ENCODE measurements at regions not wholly inside any gene's neighbourhood (a gene's known extent, or its start where the extent isn't known, plus 50 kb on each side); places are given as distances from the start of the nearest gene placed in this dataset.
"Not testable (repeated sequence)": the region's sequence is repeated elsewhere in the genome, so short reads cannot be mapped to it uniquely, and the experiment has no call there.

DNA sequence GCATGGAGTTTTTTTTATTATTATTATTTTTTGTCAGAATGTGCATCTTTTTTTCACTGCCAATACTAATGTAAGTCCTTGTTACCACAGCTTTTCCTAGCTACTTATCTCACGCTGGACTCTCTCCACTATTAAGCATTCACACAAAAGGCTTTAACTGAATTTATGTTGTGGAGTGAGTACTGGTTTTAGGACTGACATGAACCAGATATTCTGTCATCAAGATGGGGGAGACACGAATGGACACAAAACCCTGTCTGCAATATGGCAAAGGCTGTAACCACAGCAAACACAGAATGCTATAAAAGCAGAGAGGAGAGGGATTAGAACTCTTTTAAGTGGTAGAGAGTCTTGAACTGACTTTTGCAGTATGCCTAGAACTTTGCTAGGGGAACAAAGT is 592.2 kb upstream of the TBL1XR1 start:
- DNase-seq (ENCODE audit: low read depth), result no peak

DNA sequence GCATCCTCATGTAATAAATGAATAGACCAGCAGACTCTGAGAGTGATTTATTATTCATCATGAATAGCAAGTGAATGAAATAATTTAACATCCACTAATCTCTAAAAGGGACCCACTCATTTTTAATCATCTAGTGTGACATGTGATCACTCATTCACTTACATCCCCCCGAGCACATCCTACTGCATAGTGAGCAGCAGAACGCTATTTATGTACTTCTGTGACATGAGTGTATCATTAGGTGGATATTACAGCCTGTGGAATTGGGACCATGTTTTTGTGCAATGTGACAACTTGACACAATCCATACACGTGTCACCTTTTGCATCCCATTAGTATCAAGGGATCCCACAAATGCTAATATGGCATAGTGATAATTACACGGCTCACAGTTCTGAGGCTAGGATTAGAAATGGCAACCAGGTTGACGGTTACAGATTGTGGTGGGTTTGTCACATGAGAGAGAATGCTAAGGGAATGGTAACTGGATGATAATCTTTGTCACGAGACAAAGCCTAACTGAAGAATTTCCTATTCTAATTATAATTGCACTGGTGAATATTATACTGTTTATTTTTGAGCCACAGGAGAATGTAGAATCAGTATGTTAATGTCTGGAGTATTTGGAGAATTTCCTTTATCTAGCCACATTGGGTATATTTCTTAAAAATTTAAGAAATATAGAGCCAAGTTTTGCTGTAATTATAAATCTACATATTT is 595.2 kb upstream of the TBL1XR1 start:
- no peak for DNase-seq (ENCODE audit: low read depth)

DNA sequence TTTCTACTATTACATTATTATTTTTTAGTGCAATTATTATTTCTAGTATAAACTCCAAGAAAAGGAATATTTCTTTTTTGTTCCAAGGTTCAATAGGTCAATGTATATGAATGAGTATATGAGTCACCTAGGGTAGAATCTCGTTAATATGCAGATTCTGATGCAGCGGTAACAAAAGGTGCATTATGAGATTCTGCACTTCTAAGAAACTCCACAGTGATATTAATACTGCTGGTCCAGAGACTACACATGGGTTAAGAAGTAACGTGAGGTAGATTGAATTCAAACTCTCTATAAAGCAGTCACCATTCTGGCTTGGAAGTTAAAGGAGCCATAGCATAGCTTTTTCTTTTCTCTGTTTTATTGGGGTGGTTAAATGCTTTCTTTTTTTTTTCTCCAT is 596.2 kb upstream of the TBL1XR1 start:
- no peak for DNase-seq (ENCODE audit: low read depth)

DNA sequence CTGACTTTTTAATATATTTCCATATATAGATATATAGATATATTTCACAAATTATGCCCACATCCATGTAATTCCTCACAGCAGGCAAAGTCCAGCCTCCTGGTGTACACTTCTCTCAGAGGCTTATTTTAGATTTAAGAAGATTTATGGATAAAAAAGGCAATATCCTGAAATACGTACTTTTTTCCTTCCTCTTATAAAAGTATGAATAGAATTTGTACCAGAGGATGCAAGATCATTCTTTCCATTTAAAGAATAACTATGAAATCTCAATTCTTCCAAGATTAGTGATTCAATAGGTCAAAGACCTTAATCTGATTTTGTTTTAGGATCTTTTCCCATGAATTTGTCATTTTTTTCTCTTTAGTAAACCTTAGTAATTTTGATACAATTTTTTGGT is 597.9 kb upstream of the TBL1XR1 start:
- DNase-seq (ENCODE audit: low read depth), result no peak

DNA sequence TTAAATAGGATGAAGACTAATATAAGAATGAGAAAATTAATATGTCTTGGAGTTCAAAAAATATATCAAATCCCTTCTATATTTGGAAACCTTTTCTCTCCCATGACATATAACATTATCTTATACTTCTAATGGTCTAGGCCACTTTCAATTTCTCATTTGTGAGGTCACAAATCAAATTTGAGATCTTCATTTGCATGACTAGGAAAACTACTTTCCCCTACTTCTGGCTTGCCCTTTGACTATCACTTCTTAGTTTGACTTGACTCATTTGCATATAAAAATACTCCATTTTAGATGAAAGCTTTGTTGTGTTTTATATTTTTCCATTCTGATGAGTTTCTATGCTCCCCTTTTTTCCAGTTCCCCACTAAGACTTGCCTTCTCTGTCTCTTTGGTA is 598.6 kb upstream of the TBL1XR1 start:
- no peak for DNase-seq (ENCODE audit: low read depth)

DNA sequence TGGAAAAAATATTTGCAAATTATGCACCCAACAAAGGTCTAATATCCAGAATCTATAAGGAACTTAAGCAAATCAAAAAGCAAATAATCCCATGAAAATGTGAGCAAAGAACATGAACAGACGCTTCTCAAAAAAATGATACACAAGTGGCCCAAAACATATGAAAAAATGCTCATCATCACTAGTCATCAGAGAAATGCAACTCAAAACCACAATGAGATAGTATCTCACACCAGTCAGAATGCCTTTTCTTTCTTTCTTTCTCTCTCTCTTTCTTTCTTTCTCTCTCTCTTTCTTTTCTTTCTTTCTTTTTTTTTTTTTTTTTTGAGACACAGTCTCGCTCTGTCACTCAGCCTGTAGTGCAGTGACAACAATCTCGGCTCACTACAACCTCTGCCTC is 602.9 kb upstream of the TBL1XR1 start:
- not testable (repeated sequence) for DNase-seq (ENCODE audit: low read depth)

DNA sequence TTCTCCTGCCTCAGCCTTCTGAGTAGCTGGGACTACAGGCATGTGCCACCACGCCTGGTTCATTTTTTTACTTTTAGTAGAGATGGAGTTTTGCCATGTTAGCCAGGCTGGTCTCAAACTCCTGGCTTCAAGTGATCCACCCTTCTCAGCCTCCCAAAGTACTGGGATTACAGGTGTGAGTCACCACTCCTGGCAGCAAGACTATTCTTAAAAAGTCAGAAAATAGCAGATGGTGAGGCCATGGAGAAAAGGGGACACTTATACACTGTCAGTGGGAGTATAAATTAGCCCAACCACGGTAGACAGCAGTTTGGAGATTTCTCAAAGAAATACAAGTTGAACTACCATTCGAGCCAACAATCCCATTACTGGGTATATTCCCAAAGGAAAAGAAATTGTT is 603.3 kb upstream of the TBL1XR1 start:
- DNase-seq (ENCODE audit: low read depth), result no peak

DNA sequence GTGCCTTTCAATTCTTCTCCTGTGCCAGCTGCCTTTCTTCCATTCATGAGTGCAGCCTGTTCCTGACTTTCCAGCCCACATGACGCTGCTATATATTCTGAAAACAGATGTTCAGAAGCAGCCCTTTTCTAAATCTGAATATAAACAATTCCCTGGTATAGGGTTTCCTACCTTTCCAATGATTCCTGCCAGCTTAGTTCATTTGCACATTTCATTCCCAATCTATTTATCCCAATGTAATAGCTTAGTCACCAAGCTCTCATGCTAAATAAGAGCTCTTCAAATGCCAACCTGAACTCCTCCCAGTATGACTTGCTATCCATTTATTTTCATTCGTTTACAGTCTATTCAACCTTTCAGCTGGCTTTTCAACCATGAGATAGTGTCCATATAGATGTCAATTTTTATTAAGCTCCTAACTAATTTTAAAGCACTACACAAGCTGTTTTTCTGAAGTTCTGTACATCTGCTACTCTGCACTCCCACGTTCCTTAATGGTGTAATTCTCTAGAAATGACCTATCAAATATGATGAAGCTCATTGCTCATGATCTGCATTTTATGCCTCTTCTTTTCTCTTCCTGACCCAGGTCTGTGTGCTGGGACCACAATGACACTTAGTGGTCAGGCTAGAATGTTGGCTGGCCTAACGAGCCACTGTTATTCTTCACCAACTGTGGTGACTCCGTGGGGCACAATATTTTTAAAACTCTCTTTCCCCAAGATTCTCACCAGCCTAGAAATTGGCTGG is 605.0 kb upstream of the TBL1XR1 start:
- DNase-seq (ENCODE audit: low read depth), result no peak

DNA sequence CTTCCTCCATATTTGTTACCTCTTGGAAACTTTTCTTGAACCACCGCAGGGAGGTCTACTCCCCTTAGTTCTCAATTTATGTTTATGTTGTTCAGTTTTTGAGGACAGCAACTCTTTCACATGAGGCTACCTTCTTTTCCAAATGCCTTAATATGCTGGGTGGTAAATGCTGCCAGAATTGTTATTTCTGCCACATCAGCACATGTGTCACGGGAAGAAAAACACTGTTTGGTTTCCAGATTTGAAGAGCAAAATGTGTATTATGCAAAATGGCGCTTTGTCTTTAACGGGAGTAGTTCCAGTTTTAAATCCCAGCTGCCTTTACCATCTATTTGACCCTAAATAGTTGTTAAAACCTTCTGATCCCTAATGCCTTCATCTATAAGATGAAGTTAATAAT is 606.2 kb upstream of the TBL1XR1 start:
- DNase-seq (ENCODE audit: low read depth), result no peak

DNA sequence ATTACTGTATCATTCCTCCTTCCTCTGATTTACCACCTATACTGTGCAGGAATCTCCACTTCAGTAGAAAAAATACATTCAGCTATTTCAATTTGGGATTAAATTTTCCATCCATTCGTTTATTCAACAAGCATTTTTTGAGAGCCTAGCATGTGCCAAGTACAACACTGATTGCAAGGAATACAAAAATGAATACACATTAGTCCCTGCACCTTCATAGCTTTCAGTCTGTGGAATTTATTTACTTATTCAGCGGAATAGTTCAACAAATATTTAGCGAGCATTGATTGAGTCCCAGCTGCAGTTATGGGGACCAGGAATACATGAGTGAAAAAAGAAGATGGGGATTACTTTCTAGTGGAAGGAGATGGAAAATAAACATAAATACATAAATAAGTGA is 606.8 kb upstream of the TBL1XR1 start:
- no peak for DNase-seq (ENCODE audit: low read depth)

DNA sequence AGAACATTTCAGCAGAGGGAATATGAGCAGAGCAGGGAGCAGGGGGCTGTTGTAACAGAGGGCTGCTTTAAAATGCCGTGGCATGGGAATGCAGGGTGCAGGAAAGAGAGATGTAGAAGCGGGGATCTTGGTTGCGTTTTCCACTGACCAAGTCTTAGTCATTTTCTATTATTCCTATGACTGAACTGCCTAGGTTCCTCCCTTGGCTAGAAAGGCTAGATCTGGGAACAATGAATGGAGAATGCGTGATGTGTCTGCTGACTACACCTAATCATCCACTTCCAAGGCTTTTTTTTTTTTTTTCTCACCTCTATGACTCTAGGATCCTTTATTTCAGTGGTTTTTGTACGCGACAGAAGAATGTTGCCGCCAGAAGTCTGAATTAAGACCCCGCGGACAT is 607.4 kb upstream of the TBL1XR1 start:
- no peak for DNase-seq (ENCODE audit: low read depth)

DNA sequence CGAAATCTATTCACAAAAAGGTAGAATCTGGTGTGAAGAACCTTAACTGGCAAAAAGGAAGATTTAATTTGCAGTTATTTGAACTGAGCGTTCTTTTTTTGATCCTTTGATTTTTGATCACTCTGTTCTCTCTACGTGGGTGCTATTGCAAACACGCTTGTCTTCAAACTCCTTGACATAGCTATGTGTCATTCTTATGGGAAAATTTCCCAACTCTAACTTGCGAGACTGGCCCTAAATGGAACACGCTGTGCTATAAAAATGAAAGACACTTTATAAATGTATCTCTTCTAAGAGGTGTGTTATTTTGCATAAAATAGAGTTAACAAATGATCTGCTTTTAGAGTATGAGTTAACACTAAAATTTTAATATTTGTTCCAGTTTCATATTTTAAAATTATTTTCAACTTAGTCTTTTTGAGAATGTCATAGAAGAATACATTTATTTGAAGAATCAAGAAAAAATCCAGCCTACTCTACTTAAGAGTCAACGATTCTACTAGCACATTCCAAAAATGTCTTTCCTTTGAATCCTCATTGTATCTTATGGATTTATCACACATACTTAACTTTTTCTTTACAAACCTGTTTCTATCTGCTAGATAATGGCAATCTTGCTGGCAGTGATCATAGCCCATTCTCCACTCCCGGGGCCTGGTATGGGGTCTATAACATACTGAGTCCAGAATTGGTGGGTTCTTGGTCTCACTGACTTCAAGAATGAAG is 610.0 kb upstream of the TBL1XR1 start:
- no peak for DNase-seq (ENCODE audit: low read depth)

DNA sequence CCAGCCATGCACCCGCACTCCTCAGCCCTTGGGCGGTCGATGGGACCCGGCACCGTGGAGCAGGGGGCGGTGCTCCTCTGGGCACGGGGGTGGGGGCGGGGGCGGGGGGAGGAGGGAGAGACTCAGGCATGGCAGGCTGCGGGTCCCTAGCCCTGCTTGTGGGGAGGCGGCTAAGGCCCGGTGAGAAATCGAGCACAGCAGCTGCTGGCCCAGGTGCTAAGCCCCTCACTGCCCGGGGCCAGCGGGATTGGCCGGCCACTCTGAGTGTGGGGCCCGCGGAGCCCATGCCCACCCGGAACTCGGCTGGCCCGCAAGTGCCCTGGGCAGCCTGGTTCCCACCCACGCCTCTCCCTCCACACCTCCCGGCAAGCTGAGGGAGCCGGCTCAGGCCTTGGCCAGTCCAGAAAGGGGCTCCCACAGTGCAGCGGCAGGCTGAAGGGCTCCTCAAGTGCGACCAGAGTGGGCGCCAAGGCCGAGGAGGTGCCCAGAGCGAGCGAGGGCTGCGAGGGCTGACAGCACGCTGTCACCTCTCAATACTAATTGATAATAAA is 611.7 kb upstream of the TBL1XR1 start:
- not testable (repeated sequence) for DNase-seq (ENCODE audit: low read depth)

DNA sequence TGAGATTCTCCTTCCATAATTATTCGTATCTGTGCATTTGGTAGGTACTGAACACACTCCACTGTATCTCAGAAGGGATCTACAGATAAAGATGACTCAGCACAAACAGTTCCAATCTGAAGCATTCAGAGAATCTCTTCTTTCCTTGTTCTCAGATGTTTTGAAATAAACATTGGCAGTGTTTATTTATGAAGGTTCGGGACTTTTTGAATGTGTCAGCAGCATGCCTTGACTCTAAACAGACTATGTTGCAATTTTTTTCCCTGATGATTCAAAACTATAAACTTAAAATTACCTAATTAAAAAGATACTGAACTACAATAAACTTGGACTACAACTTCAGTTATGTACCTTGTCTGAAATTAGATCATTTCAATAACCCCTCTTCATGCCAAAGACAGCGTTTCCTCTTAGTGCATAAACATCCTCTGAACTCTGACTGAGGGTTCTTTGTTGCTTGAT is 612.9 kb upstream of the TBL1XR1 start:
- no peak for DNase-seq (ENCODE audit: low read depth)

DNA sequence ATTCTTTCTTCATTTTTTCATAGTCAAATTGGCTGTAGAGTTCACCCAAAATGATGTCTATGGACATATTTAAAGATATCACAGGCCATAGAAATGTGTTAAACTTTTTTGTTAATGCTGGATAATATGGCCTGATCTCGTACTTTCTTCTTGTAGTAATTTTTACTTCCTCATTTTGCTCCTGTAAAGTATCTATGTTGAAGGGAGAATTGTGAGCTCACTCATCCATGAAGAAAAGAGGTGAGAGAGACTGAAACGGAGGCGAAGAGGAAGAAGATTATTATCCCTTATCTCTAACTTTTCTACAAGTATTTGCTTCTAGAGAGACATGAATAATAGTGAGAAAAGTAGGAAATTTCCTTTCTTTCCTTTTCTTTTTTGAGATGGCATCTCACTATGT is 613.8 kb upstream of the TBL1XR1 start:
- DNase-seq (ENCODE audit: low read depth), result no peak

DNA sequence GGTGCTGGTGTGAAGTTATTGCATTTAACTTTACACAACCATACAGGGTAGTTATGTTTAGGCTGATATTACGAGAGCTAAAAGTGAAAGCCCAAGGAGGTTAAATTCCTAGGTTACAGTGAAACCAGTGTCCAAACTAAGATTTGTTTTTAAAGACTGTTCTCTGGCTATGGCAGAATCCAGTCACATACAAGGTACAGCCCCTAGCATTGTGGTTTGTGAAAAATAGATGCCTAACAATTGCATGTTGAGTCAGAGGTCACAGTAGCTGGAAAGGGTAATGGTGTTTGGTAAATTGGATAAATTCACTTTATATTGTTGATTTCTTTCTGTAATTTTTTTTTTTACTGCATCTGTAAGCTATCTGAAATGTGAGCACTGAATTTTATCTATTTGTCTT is 614.6 kb upstream of the TBL1XR1 start:
- no peak for DNase-seq (ENCODE audit: low read depth)

DNA sequence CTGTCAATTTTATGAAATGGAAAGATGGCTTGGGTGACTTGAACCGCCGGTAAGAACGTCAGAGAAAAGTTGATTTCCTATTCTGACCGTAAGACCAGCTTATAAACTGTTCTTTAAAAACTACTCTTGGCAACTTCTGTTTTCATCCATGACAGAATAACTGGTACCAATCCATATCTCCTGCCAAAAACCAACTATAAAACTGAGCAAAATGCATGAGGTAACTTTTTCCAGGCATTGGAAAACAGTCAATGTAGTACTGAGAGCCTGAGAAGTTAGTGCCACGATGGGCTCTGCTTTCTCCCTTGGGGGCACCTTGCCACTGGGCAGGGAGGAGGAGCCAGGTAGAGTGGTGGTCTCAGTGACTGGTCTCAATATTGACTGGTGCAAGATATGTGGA is 615.2 kb upstream of the TBL1XR1 start:
- DNase-seq (ENCODE audit: low read depth), result no peak

DNA sequence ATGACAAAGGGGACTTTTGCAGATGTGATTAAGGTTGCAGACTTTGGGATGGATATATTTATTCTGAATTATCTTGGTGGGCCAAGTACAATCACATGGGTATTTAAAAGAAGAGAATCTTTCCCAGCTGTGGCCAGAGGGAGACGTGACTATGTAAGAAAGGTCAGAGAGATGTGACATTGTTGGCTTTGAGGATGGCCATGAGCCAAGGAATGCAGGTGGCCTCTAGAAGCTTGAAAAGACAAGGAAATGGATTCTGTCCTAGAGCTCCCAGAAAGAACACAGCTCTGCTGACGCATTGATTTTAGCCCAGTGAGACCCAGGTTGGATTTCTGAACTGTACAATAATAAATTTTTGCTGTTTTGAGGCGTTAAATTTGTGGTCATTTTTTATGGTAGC is 616.0 kb upstream of the TBL1XR1 start:
- DNase-seq (ENCODE audit: low read depth), result no peak

DNA sequence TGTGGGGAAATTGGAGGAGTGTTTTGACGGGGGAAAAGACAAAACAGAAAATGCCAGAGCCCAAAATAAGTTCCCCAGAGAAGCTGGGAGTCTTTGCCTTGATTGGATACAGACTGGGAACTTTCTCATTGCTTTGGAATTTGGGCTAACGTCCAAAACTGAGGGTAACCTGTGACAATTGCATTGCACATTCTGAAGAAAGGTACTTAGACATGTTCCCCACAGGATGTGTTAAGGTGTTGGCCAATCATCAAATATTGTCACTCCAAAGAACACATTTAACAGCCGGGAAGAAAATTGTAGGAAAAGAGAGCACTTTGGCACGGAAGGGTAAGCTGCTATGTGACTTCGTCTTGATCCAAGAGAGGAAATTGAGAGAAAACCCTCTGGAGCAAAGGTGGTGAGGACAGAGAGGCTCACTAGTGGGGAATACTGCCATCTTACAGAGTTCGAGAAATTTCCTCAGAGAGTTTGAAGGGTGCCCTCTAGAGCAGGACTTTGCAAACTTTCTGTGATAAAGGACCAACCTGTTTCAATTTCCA is 619.5 kb upstream of the TBL1XR1 start:
- no peak for DNase-seq (ENCODE audit: low read depth)

DNA sequence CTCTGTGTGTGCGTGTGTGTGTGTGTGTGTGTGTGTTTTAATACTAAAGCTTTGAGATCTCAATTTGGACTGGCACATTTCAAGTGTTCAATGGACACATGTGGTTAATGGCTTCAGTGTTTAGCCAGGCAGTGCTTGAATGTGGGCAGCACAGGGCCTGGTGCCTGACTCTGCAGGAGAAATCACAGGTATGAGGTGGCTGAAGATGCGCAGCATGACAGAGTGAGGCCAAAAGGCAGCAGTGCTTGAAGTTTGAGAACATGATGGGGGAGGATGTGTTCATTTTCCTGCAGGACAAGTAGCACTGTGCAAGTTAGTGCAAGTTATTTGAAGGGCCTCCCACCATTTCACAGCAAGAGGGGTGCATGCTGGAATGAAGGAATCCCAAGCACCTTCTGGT is 620.5 kb upstream of the TBL1XR1 start:
- no peak for DNase-seq (ENCODE audit: low read depth)

DNA sequence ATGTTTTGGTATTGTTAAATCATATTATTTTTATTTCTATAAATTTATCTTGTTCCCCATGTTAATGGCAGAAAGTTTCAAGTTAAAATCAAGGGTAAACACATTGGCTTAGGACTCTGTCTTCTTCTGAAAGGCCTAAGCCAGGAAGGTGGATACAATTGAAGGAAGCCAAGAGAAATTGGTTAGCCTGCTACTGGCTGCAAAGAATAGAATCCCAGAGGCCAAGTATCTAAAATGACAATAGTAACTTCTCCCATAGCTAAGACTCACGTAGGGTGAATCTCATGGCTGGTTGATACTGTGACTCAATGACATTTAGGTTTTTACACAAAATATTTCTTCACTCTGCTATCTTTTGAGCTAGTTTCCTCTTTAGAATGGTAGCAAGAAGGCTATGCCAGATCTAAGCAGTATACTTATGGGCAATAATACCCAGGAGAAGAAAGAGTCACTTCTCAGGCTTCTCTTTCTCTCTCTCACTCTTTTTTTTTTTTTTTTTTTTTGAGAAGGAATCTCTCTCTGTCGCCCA is 621.5 kb upstream of the TBL1XR1 start:
- no peak for DNase-seq (ENCODE audit: low read depth)

DNA sequence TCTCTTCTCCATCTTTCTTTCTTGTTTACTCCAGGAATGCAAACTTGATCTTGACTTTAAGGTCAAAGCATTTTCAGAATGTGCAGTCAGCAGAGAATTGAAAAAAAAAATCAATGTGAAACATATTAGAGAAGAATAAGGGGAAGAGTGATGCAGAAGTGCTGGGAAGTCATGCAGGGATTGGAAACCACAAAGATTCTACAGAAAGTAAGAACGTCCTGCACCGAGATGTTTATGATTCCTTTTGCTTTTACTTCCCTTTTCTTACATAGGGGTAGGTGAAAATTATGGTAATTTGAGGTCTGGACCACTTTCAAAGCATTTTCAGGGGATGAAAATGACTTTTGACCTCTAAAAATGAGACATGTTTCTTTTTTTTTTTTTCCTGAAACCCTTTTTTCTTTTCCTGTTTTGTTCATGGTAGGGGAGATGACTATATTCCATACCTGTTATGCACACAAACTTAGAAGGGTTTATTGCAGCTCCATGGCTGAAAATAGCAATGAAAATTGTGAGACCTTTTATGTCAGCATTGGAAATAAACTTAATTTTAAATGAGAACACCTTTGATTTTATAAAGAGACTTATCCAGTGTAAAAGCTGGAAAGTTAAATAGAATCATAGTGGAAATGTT is 623.5 kb upstream of the TBL1XR1 start:
- no peak for DNase-seq (ENCODE audit: low read depth)

All from activated T-cell treated with anti-CD3 and anti-CD28 coated beads for 24 hours (primary cell).